ENCODE measurements at regions not wholly inside any gene's neighbourhood (a gene's known extent, or its start where the extent isn't known, plus 50 kb on each side); places are given as distances from the start of the nearest gene placed in this dataset.

DNA sequence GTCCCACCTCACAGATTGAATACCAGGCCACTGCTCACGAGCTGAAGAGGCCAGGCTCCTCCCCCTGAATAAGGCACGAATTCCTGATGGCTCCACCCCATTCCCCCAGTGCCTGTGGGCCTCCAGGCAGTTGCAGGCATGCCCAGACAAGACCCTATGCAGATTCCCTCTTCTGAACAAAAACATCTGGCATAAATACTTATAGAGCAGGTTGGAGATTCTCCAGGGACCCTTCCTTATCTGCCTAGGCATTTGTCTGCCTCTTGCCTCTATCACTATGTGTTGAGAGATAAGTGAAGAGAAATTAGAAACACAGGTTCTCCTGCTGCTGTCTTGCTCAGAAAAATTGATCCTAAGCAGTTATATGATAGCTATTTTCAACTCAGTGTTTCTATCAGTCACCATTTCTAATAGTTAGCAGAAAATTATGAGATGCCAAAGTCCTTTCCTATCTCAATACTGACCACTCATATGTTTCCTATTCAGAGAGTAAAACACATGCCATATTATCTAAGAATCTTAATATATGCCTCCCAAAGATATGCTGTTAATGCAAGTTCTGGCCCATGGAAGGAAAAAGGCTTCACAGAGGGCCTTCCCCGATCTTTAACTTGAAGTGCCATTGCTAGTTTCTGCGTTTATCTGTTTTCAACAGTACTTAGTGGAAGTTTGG, 364.0 kb downstream of the KCTD12 start:
- TF ChIP-seq, protein P1, sequence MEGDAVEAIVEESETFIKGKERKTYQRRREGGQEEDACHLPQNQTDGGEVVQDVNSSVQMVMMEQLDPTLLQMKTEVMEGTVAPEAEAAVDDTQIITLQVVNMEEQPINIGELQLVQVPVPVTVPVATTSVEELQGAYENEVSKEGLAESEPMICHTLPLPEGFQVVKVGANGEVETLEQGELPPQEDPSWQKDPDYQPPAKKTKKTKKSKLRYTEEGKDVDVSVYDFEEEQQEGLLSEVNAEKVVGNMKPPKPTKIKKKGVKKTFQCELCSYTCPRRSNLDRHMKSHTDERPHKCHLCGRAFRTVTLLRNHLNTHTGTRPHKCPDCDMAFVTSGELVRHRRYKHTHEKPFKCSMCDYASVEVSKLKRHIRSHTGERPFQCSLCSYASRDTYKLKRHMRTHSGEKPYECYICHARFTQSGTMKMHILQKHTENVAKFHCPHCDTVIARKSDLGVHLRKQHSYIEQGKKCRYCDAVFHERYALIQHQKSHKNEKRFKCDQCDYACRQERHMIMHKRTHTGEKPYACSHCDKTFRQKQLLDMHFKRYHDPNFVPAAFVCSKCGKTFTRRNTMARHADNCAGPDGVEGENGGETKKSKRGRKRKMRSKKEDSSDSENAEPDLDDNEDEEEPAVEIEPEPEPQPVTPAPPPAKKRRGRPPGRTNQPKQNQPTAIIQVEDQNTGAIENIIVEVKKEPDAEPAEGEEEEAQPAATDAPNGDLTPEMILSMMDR (conservative IDR thresholded peaks at IDR 0.05 in 1 of 2, IDR thresholded peaks at IDR 0.05 in 1 of 2; ENCODE audit: low read depth in 1 of 2, low read length in 2 of 2): no peak
- TF ChIP-seq EZH2 (IDR thresholded peaks at IDR 0.05; ENCODE audit: low read length, missing control alignments): no peak

Measured in fibroblast of lung (primary cell).